GM12891 (cell line): ENCODE measurements at regions not wholly inside any gene's neighbourhood (a gene's known extent, or its start where the extent isn't known, plus 50 kb on each side); places are given as distances from the start of the nearest gene placed in this dataset.

Source experiments
- POLR2A ChIP-seq: IDR thresholded peaks from 2 replicates; pipeline ENCODE4 v1.6.1; 2011; ENCODE audit warnings: low read depth, low read length, control low read depth
- TAF1 ChIP-seq: IDR thresholded peaks from 2 replicates; pipeline ENCODE4 v1.6.1; 2011; ENCODE audit warnings: low read depth, low read length, control low read depth

DNA sequence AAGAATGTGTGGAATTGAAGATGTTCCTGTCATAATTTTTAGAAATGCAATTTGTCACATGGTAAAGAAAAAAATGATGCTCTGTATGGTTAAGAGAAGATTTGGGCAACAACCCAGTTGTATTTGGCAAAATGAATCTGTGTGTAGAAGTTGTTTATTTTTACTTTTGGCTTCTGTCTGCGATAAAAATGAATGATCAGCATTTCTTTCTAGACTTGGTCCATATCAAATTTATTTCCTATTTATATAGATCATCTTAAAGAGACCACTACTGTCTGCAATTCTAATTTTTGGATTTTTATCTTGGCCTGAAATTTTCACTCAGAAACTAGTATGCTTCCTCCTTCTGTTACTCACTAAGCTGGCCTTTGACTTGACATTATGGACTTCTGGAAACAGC, 396.9 kb downstream of the FAM47A start:
- no peak for TF ChIP-seq POLR2A
- TF ChIP-seq TAF1, result no peak
